ENCODE measurements at regions not wholly inside any gene's neighbourhood (a gene's known extent, or its start where the extent isn't known, plus 50 kb on each side); places are given as distances from the start of the nearest gene placed in this dataset.

DNA sequence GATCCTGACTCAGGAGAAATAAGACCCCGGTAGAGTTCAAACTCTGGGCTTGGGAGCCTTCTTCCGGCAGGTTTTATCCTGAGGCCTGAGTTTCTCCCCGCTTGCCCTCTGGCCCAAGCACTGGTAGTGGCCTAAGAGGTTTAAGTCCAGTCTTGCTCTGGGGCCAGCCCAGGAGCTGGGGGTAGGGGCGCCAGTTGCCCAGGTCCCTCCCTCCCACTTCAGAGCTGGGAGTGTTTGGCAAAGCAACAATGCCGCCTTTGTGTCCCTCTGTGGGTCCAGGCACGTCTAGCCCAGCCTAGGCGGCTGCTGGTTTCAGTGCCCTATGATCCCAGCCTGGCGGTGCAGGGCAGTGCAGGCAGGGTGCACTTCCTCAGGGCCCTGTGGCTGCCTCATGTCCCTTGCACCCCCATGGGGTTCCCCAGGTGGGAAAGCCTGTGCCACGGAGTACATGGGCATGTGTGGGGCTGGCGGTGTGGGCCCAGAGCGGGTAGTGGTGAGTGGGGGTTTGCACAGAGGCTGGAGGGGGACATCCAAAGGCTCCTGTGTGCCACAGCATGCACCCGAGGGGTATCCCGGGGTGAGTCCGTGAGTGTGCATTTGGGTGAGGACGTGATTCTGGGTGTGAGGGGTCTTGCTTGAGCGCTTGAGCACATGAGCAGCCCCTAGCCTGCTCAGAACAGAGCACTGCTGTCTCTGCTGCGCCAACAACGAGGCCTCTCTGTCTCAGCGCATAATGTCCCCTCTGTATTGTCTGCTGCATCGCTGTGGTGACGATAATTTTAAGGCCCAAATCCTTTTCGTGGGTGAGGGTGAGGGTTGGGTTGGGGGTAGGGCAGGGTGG lies 61.7 kb upstream of the PSD2 start:
- TF ChIP-seq, protein P1, sequence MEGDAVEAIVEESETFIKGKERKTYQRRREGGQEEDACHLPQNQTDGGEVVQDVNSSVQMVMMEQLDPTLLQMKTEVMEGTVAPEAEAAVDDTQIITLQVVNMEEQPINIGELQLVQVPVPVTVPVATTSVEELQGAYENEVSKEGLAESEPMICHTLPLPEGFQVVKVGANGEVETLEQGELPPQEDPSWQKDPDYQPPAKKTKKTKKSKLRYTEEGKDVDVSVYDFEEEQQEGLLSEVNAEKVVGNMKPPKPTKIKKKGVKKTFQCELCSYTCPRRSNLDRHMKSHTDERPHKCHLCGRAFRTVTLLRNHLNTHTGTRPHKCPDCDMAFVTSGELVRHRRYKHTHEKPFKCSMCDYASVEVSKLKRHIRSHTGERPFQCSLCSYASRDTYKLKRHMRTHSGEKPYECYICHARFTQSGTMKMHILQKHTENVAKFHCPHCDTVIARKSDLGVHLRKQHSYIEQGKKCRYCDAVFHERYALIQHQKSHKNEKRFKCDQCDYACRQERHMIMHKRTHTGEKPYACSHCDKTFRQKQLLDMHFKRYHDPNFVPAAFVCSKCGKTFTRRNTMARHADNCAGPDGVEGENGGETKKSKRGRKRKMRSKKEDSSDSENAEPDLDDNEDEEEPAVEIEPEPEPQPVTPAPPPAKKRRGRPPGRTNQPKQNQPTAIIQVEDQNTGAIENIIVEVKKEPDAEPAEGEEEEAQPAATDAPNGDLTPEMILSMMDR (conservative IDR thresholded peaks at IDR 0.05) = no peak
- no peak for TF ChIP-seq EZH2 (IDR thresholded peaks at IDR 0.05; ENCODE audit: low read depth)
